Stimulated activated CD4-positive, alpha-beta T cell treated with anti-CD3 and anti-CD28 coated beads, Interleukin-1b, Interleukin-23, amount 100 ng/mL, for 48 hours (primary cell): ENCODE measurements at regions not wholly inside any gene's neighbourhood (a gene's known extent, or its start where the extent isn't known, plus 50 kb on each side); places are given as distances from the start of the nearest gene placed in this dataset.
"Not testable (repeated sequence)": the region's sequence is repeated elsewhere in the genome, so short reads cannot be mapped to it uniquely, and the experiment has no call there.

ENCODE experiments used
- DNase-seq: peaks from one replicate; pipeline ENCODE4 v3.0.0-alpha.2; 2020

- DNase-seq = no peak
Measured at GRCh38 chr10:21125471-21126228, 228.5 kb upstream of the NEBL start.

GRCh38 chr10:21122907-21123306 lies 225.8 kb upstream of the NEBL start:
- no peak for DNase-seq

- not testable (repeated sequence) for DNase-seq
Measured at GRCh38 chr10:21121822-21122221, 224.7 kb upstream of the NEBL start.

- no peak for DNase-seq
Measured at GRCh38 chr10:21114683-21115082, 217.6 kb upstream of the NEBL start.

GRCh38 chr10:21110358-21110757 lies 213.2 kb upstream of the NEBL start:
- no peak for DNase-seq

- not testable (repeated sequence) for DNase-seq
Measured at GRCh38 chr10:21106931-21107330, 209.8 kb upstream of the NEBL start.

GRCh38 chr10:21105331-21105730 lies 208.2 kb upstream of the NEBL start:
- not testable (repeated sequence) for DNase-seq

GRCh38 chr10:21100871-21101514 lies 203.9 kb upstream of the NEBL start:
- peak; percentile 5 for DNase-seq

- no peak for DNase-seq
Measured at GRCh38 chr10:21100190-21100589, 203.1 kb upstream of the NEBL start.

- no peak for DNase-seq
Measured at GRCh38 chr10:21099291-21100062, 202.4 kb upstream of the NEBL start.

- no peak for DNase-seq
Measured at GRCh38 chr10:21097926-21098355, 200.8 kb upstream of the NEBL start.

GRCh38 chr10:21095494-21096055 lies 198.5 kb upstream of the NEBL start:
- DNase-seq = no peak

- no peak for DNase-seq
Measured at GRCh38 chr10:21095073-21095472, 198.0 kb upstream of the NEBL start.

- DNase-seq = no peak
Measured at GRCh38 chr10:21092683-21093524, 195.8 kb upstream of the NEBL start.

- no peak for DNase-seq
Measured at GRCh38 chr10:21090609-21091082, 193.5 kb upstream of the NEBL start.

GRCh38 chr10:21087476-21087875 lies 190.4 kb upstream of the NEBL start:
- no peak for DNase-seq

GRCh38 chr10:21084700-21085099 lies 187.6 kb upstream of the NEBL start:
- no peak for DNase-seq

- DNase-seq = no peak
Measured at GRCh38 chr10:21083861-21084260, 186.8 kb upstream of the NEBL start.

GRCh38 chr10:21082206-21082605 lies 185.1 kb upstream of the NEBL start:
- DNase-seq = no peak

GRCh38 chr10:21080261-21080660 lies 183.2 kb upstream of the NEBL start:
- DNase-seq = no peak

- DNase-seq = no peak
Measured at GRCh38 chr10:21079330-21079658, 182.2 kb upstream of the NEBL start.
